Globus pallidus (tissue), 1 donor: ENCODE measurements at regions not wholly inside any gene's neighbourhood (a gene's known extent, or its start where the extent isn't known, plus 50 kb on each side); places are given as distances from the start of the nearest gene placed in this dataset.
"Not testable (repeated sequence)": the region's sequence is repeated elsewhere in the genome, so short reads cannot be mapped to it uniquely, and the experiment has no call there.

Experiments used
- DNase-seq: peaks from one replicate; pipeline ENCODE4 v3.0.0-alpha.2; 2015; ENCODE audit warnings: low spot score

- DNase-seq = peak; percentile 90
Measured at GRCh38 chr4:26208237-26208994, 112.4 kb upstream of the RBPJ start.

GRCh38 chr4:26209378-26209777, 111.4 kb upstream of the RBPJ start:
- DNase-seq = not testable (repeated sequence)

GRCh38 chr4:26212528-26212927, 108.3 kb upstream of the RBPJ start:
- no peak for DNase-seq

DNA sequence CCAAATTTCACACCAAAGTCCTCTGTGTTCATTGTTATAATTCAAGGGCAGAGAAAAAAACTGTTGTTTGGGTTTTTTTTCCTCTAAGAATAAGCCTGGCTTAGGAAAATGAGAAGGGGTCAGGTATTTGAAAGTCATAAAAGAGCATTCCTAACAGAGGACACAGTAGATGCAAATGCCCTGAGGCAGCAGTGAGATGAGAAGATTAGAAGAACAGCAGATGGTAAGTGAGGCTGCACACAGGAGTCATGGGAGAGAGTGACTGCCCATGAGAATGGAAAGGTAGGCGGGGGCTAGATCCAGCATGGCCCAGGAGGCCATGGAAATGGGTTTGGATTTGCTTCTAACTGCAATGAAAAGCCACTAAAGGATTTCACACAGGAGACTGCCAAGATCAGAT, 107.5 kb upstream of the RBPJ start:
- no peak for DNase-seq

DNA sequence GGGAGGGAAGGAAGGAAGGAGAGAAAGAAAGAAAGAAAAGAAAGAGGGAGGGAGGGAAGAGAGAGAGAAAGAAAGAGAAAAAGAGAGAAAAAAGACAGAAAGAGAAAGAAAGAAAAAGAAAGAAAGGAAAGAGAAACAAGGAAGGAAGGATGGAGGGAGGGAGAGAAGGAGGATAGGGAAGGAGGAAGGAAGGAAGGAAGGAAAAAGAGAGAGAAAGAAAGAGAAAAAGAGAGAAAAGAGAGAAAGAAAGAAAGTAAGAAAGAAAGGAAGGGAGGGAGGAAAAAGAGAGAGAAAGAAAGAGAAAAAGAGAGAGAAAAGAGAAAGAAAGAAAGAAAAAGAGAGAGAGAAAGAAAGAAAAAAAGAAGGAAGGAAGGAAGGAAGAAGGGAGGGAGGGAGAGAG, 105.8 kb upstream of the RBPJ start:
- DNase-seq = no peak

- no peak for DNase-seq
Measured at GRCh38 chr4:26215725-26216124, 105.1 kb upstream of the RBPJ start.

DNA sequence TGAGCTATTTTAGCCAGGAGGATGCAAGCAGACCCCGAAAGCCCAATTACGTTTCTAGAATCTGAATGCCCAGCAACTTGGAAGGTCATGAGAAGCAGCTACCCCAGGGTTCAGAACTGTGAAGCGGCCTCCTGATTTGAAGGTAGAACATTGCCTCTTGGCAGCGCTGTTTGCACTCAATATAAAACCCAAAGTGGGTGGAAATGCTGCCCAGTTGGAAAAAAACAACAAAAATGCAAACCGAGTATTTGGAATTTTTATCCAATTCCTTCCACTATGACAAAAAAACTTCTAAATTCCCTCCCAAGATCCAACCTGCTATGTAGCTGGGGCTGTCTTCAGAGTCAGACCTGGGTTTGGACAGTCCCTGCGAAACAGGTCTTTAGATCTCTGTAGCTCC, 103.3 kb upstream of the RBPJ start:
- no peak for DNase-seq

GRCh38 chr4:26217961-26218676, 102.7 kb upstream of the RBPJ start:
- DNase-seq = peak; percentile 79

DNA sequence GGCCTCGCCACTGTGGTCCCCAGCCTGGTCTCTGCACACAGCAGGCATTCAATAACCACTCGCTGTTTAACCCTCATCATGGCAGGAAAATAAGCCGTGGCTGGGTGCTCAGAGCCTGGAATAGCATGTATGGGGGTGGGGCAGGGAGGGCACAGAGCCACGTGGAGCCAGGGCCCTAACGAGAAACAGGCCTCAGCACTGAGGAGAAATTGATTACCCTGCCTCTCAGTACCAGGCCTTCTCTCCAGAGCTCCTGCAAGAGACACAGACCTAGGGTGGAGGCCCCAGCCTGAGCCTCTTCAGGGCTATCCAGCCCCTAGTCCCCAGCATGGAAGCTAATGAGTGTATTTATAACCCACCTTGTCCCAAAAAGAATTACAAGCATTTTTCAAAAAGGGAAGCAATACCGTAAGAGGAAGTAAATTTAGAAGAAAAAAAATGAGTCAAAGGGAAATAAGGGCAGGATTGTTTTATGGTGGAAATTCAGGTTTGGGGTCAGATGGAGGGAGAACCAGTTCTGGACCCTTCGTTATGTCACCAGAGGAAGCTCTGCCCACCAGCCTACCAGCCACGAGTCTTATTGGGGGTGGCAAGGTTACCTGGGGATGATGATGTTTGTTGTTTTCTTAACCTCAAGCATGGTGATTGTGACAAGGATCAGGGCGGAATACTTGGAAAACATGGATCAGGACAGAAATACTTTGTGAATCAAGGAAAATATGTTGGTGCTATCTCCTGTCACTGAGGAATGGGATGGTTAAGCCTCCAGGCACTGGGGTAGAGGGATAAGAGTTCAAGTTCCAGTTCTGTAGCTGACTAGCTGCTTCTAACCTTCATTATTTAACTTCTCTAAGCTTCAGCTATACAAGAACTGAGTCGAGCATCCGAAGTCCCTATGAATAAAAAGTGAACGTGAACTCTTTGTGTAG, 101.9 kb upstream of the RBPJ start:
- DNase-seq = no peak

- no peak for DNase-seq
Measured at GRCh38 chr4:26220696-26221095, 100.1 kb upstream of the RBPJ start.

DNA sequence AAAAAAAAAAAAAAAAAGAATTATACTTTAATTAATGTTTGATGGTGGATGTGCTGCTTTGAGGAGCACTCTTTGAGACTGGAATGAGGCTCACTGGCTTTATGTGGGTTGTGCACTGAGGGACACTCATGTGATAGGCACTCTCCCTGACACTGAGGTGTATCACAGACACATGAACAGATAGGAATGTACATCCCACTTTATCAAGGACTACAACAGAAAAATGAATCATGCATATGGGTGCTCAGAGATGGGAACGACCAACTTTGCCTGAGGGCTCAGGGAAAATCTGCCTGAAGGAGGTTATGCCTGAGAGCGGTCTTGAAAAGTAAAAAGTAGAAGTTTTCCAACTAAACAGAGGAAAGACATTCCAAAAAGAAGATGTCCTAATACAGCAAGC, 97.7 kb upstream of the RBPJ start:
- DNase-seq = no peak

DNA sequence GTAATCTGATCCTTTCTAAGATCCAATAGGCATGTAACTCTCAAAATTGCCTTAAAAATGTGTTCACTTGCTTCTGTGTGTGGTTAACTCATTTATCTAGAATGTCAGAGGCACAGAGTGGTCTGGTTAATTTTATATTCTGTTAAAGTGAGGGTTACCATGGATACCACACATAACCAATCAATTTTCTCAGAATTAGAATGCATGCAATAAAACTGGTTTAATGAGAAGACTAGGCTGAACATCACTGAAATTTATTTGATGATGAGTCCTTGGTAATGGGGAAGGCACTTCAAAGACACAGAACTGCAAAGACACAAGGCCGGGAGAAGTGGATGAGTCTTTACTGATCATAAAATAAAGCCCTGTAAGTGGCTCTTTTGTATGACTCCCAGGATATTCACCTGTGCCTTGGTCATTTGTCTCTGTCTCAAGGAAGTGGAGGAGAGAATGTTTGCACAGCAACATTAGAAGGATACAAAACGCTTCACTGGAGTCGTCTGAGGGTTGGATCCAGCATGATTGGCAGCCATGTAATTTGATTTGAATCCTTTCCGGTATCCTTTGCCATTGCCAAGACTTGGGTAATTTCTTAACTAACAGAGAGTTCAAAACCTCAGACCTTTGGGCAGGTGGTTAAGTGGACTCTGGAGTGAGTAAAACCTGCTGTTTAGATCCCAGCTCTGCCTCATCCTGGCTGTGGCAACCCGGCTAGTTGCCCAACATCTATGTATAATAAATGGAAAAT, 94.0 kb upstream of the RBPJ start:
- no peak for DNase-seq

- no peak for DNase-seq
Measured at GRCh38 chr4:26227601-26228229, 93.1 kb upstream of the RBPJ start.

- DNase-seq = no peak
Measured at GRCh38 chr4:26228883-26229282, 91.9 kb upstream of the RBPJ start.

- DNase-seq = no peak
Measured at GRCh38 chr4:26229974-26230373, 90.8 kb upstream of the RBPJ start.

DNA sequence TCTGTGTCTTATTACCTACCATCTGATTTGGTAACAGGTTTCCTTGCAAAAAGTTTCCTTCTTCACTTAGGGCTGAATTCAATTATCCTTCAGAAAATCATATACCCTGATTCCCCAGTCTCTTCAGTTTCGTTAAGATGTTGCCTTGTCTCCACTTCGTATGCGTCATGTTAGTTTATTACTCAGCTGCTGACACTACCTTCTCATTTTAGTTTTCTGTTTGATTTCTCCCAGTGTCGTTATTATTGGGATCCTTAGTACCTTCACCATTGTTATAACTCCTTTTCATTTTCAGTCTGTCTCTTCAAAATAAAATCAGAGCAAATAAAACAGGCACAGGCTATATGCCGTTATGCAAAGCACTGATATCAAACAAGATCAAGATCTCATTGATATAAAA, 87.5 kb upstream of the RBPJ start:
- DNase-seq = no peak

DNA sequence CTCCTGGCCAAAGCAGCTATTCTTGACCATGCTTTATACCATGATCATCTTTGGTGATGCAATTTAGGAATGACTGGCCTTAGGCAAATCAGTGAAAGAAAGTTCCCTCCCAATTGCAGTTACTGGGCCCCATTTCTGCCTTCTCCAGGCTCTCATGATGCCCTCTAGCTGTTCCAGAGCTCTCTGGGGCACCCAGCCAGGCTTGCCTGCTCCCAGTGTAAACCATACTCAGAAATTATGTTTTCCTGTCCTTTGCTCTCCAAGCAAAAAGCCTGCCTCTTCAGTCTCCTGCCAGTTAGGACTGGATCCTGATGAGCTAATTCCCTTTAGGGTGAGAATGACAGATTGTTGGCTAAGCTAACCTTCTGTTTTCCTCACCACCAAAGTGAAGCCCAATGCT, 85.3 kb upstream of the RBPJ start:
- DNase-seq = peak; percentile 54

- DNase-seq = no peak
Measured at GRCh38 chr4:26237916-26238315, 82.9 kb upstream of the RBPJ start.

DNA sequence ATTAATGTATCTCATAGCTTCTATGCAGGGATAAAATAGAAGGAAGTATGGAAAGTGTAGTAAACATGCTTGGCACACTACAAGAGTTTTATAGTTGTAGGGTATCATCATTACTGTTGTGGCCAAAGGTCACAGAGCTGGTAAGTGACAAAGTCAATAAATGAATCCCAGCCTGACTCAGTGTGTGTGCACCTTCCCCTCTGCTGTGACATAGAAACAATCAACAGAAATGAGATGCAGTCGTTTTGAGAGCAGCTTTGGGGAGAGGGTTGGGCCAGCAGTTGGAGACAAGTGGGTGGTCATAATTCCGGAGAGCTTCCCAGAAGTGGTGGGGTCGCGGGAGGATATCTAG, 82.4 kb upstream of the RBPJ start:
- DNase-seq = no peak

- DNase-seq = peak; percentile 92
Measured at GRCh38 chr4:26238778-26239679, 81.8 kb upstream of the RBPJ start.
